ENCODE measurements at regions not wholly inside any gene's neighbourhood (a gene's known extent, or its start where the extent isn't known, plus 50 kb on each side); places are given as distances from the start of the nearest gene placed in this dataset.

- TF ChIP-seq, protein P1, sequence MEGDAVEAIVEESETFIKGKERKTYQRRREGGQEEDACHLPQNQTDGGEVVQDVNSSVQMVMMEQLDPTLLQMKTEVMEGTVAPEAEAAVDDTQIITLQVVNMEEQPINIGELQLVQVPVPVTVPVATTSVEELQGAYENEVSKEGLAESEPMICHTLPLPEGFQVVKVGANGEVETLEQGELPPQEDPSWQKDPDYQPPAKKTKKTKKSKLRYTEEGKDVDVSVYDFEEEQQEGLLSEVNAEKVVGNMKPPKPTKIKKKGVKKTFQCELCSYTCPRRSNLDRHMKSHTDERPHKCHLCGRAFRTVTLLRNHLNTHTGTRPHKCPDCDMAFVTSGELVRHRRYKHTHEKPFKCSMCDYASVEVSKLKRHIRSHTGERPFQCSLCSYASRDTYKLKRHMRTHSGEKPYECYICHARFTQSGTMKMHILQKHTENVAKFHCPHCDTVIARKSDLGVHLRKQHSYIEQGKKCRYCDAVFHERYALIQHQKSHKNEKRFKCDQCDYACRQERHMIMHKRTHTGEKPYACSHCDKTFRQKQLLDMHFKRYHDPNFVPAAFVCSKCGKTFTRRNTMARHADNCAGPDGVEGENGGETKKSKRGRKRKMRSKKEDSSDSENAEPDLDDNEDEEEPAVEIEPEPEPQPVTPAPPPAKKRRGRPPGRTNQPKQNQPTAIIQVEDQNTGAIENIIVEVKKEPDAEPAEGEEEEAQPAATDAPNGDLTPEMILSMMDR (IDR thresholded peaks at IDR 0.05; ENCODE audit: low read depth, low read length), result no peak
- no peak for TF ChIP-seq EZH2phosphoT487 (IDR thresholded peaks at IDR 0.05; ENCODE audit: low read depth)
Observed at GRCh38 chr1:213549982-213550381, 437.8 kb upstream of the PROX1 start.
